ENCODE measurements at regions not wholly inside any gene's neighbourhood (a gene's known extent, or its start where the extent isn't known, plus 50 kb on each side); places are given as distances from the start of the nearest gene placed in this dataset.
"Not testable (repeated sequence)": the region's sequence is repeated elsewhere in the genome, so short reads cannot be mapped to it uniquely, and the experiment has no call there.

- no peak for DNase-seq (ENCODE audit: low read depth in 2 of 2)
Observed at GRCh38 chr9:2243666-2244555, 228.8 kb downstream of the SMARCA2 start.

- DNase-seq (ENCODE audit: low read depth in 2 of 2), result no peak
Observed at GRCh38 chr9:2247340-2247739, 232.2 kb downstream of the SMARCA2 start.

GRCh38 chr9:2248768-2249265 lies 233.7 kb downstream of the SMARCA2 start:
- DNase-seq (ENCODE audit: low read depth in 2 of 2), result no peak

GRCh38 chr9:2253636-2254580 lies 238.8 kb downstream of the SMARCA2 start:
- DNase-seq (ENCODE audit: low read depth in 2 of 2), result no peak

- no peak for DNase-seq (ENCODE audit: low read depth in 2 of 2)
Observed at GRCh38 chr9:2255128-2255527, 240.0 kb downstream of the SMARCA2 start.

- DNase-seq (ENCODE audit: low read depth in 2 of 2), result no peak
Observed at GRCh38 chr9:2257248-2257929, 242.2 kb downstream of the SMARCA2 start.

- no peak for DNase-seq (ENCODE audit: low read depth in 2 of 2)
Observed at GRCh38 chr9:2260417-2261306, 245.5 kb downstream of the SMARCA2 start.

- DNase-seq (ENCODE audit: low read depth in 2 of 2), result no peak
Observed at GRCh38 chr9:2261421-2262103, 246.4 kb downstream of the SMARCA2 start.

GRCh38 chr9:2262386-2263071 lies 247.4 kb downstream of the SMARCA2 start:
- no peak for DNase-seq (ENCODE audit: low read depth in 2 of 2)

- no peak for DNase-seq (ENCODE audit: low read depth in 2 of 2)
Observed at GRCh38 chr9:2263111-2263510, 248.0 kb downstream of the SMARCA2 start.

GRCh38 chr9:2263665-2264064 lies 248.5 kb downstream of the SMARCA2 start:
- no peak for DNase-seq (ENCODE audit: low read depth in 2 of 2)

GRCh38 chr9:2264081-2264480 lies 248.9 kb downstream of the SMARCA2 start:
- DNase-seq (ENCODE audit: low read depth in 2 of 2), result no peak

GRCh38 chr9:2267181-2267745 lies 252.1 kb downstream of the SMARCA2 start:
- no peak for DNase-seq (ENCODE audit: low read depth in 2 of 2)

GRCh38 chr9:2269778-2270177 lies 254.6 kb downstream of the SMARCA2 start:
- no peak for DNase-seq (ENCODE audit: low read depth in 2 of 2)

- no peak for DNase-seq (ENCODE audit: low read depth in 2 of 2)
Observed at GRCh38 chr9:2270565-2270964, 255.4 kb downstream of the SMARCA2 start.

- no peak for DNase-seq (ENCODE audit: low read depth in 2 of 2)
Observed at GRCh38 chr9:2271426-2271825, 256.3 kb downstream of the SMARCA2 start.

GRCh38 chr9:2274762-2275161 lies 259.6 kb downstream of the SMARCA2 start:
- DNase-seq (ENCODE audit: low read depth in 2 of 2), result no peak

GRCh38 chr9:2276296-2276695 lies 261.1 kb downstream of the SMARCA2 start:
- DNase-seq (ENCODE audit: low read depth in 2 of 2), result no peak

- not testable (repeated sequence) for DNase-seq (ENCODE audit: low read depth in 2 of 2)
Observed at GRCh38 chr9:2277133-2277532, 262.0 kb downstream of the SMARCA2 start.
